Tibial nerve (tissue), 4 donors: ENCODE measurements at regions not wholly inside any gene's neighbourhood (a gene's known extent, or its start where the extent isn't known, plus 50 kb on each side); places are given as distances from the start of the nearest gene placed in this dataset.

Experiments
- DNase-seq, 2 donors: peaks; one replicate each; pipeline ENCODE4 v3.0.0-alpha.2; 2019; ENCODE audit warnings: low spot score in 2 of 2
- H3K27ac ChIP-seq, 4 donors: fragments of 200-600 bp; sonication (generic) in 3 of 4; one replicate each; pipeline ENCODE4 v1.5.1; 2017 to 2019; ENCODE audit warnings: mild to moderate bottlenecking in 1 of 4
- H3K27me3 ChIP-seq, 2 donors: fragments of 200-600 bp; sonication (generic) in 1 of 2; one replicate each; pipeline versions ENCODE4 v1.5.1 to v1.6.0; 2017 to 2019
- H3K36me3 ChIP-seq, 3 donors: fragments of 200-600 bp; sonication (generic); one replicate each; pipeline ENCODE4 v1.5.1; 2018 to 2019
- H3K4me1 ChIP-seq, 4 donors: fragments of 200-600 bp; sonication (generic) in 3 of 4; one replicate each; pipeline ENCODE4 v1.5.1; 2017 to 2019
- H3K4me3 ChIP-seq, 4 donors: fragments of 200-600 bp; sonication (generic) in 3 of 4; one replicate each; pipeline ENCODE4 v1.5.1; 2017 to 2019; ENCODE audit warnings: mild to moderate bottlenecking in 1 of 4, moderate library complexity in 1 of 4
- H3K9me3 ChIP-seq, 4 donors: fragments of 200-600 bp; sonication (generic) in 3 of 4; one replicate each; pipeline ENCODE4 v1.5.1; 2017 to 2019
- CTCF ChIP-seq, 5 experiments: fragments of 200-600 bp in 3 of 5; fragments of 450-650 bp in 2 of 5; sonication (generic) in 3 of 5; IDR thresholded peaks; one replicate each; pipeline ENCODE4 v1.5.1; 2016 to 2019; ENCODE audit warnings: antibody characterized with exemption in 5 of 5, mild to moderate bottlenecking in 3 of 5, moderate library complexity in 2 of 5
- EP300 ChIP-seq, 2 donors: sonication (generic); formaldehyde crosslinking; IDR thresholded peaks; one replicate each; pipeline ENCODE4 v1.6.1; 2017; ENCODE audit warnings: antibody characterized with exemption in 2 of 2, mild to moderate bottlenecking in 1 of 2
- POLR2A ChIP-seq, 2 donors: fragments of 450-650 bp; IDR thresholded peaks; one replicate each; pipeline ENCODE4 v1.6.1; 2017; ENCODE audit warnings: antibody characterized with exemption in 2 of 2, mild to moderate bottlenecking in 2 of 2, moderate library complexity in 2 of 2
- WGBS, 2 donors: methylation state at CpG; one replicate each; pipeline ENCODE4 v1.1.5; 2018; 5-methylcytosine and 5-hydroxymethylcytosine counted together

GRCh38 chr16:52005551-52005950 is 541.4 kb downstream of the TOX3 start:
- H3K9me3 ChIP-seq: no peaks in the 10 kb centered on the region
- no peak for DNase-seq
- H3K4me3 ChIP-seq: no peak overlapping the region
- no peaks in the 10 kb centered on the region for H3K27me3 ChIP-seq
- TF ChIP-seq CTCF (IDR thresholded peaks at IDR 0.05): no peak
- H3K27ac ChIP-seq: no peak overlapping the region
- H3K4me1 ChIP-seq: no peaks in the 10 kb centered on the region
- H3K36me3 ChIP-seq: no peaks in the 10 kb centered on the region

DNA sequence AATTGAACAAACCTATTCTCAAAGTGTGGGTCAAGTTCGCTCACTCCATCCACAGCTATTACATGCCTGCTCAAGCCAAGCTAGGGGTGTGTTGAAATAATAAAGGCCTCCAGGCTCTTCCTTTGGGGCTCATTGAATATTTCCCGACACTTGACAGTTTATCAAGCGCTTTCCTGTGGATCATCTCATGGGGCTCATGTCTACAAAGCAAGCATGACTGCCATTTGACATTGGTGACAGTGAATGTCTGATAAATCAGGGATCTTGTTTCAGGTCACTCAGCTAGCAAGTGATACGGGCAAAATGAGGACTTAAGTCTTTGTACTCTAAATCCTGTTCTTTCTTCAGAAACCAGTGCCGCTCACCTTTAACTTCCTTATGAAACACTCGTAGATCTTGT is 542.6 kb downstream of the TOX3 start:
- 87 to 88% methylated on average over 6 of the region's 6 CpGs for whole genome bisulfite sequencing, 2 donors
- H3K9me3 ChIP-seq: no peaks in the 10 kb centered on the region
- H3K4me1 ChIP-seq: no peaks in the 10 kb centered on the region
- no peak for DNase-seq
- TF ChIP-seq POLR2A (IDR thresholded peaks at IDR 0.05) (no peak), CTCF (IDR thresholded peaks at IDR 0.05) (no peak), EP300 (IDR thresholded peaks at IDR 0.05) (no peak)
- no peaks in the 10 kb centered on the region for H3K27me3 ChIP-seq
- no peak overlapping the region for H3K4me3 ChIP-seq
- no peak overlapping the region for H3K27ac ChIP-seq
- no peaks in the 10 kb centered on the region for H3K36me3 ChIP-seq

DNA sequence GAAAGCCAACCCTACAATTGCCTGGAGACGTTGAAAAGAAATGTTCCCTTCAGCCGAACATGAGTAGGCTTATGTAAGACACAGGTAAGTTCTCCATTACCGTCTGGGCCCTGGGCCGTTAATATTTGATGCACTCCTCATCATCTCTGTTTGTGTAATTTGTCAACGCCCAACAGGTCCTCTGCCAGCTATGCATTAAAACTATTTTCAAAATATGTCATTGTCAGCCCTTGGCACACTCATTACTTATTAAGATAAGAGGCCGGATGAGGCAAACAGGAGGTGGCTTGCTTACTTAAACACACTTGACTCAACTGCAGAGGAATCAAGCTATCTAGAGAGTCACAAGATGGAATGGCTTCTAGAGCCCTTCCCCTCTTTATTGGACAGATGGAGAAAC is 544.9 kb downstream of the TOX3 start:
- DNase-seq: no peak
- H3K36me3 ChIP-seq: no peaks in the 10 kb centered on the region
- no peak overlapping the region for H3K4me3 ChIP-seq
- no peak overlapping the region for H3K27ac ChIP-seq
- no peaks in the 10 kb centered on the region for H3K9me3 ChIP-seq
- TF ChIP-seq POLR2A (IDR thresholded peaks at IDR 0.05) (no peak), EP300 (IDR thresholded peaks at IDR 0.05) (no peak), CTCF (IDR thresholded peaks at IDR 0.05) (no peak)
- H3K27me3 ChIP-seq: no peaks in the 10 kb centered on the region
- WGBS, 2 donors: 82 to 90% methylated on average over 6 of the region's 6 CpGs
- no peaks in the 10 kb centered on the region for H3K4me1 ChIP-seq

- DNase-seq: no peak
- H3K9me3 ChIP-seq: no peaks in the 10 kb centered on the region
- H3K27ac ChIP-seq: no peak overlapping the region
- 74 to 77% methylated on average over 3 of the region's 3 CpGs for WGBS, 2 donors
- no peaks in the 10 kb centered on the region for H3K27me3 ChIP-seq
- H3K4me1 ChIP-seq: no peaks in the 10 kb centered on the region
- H3K36me3 ChIP-seq: no peaks in the 10 kb centered on the region
- no peak overlapping the region for H3K4me3 ChIP-seq
- TF ChIP-seq POLR2A (IDR thresholded peaks at IDR 0.05) (no peak), EP300 (IDR thresholded peaks at IDR 0.05) (no peak), CTCF (IDR thresholded peaks at IDR 0.05) (no peak)
These were observed 550.4 kb downstream of the TOX3 start for GRCh38 chr16:51996516-51996915.

GRCh38 chr16:51994597-51994996 is 552.3 kb downstream of the TOX3 start:
- 27 to 47% methylated on average over 8 of the region's 8 CpGs for WGBS, 2 donors
- H3K4me1 ChIP-seq: no peaks in the 10 kb centered on the region
- DNase-seq: no peak
- H3K36me3 ChIP-seq: no peaks in the 10 kb centered on the region
- no peaks in the 10 kb centered on the region for H3K9me3 ChIP-seq
- no peak overlapping the region for H3K27ac ChIP-seq
- TF ChIP-seq EP300 (IDR thresholded peaks at IDR 0.05) (no peak), CTCF (IDR thresholded peaks at IDR 0.05) (no peak), POLR2A (IDR thresholded peaks at IDR 0.05) (no peak)
- H3K27me3 ChIP-seq: no peaks in the 10 kb centered on the region
- H3K4me3 ChIP-seq: no peak overlapping the region
